ENCODE measurements at regions not wholly inside any gene's neighbourhood (a gene's known extent, or its start where the extent isn't known, plus 50 kb on each side); places are given as distances from the start of the nearest gene placed in this dataset.

- Histone ChIP-seq H3K27me3 (no peaks in the 10 kb centered on the region), H3K9ac (ENCODE audit: low read depth in 2 of 2, low read length in 2 of 2) (no peak overlapping the region), H3K9me3 (no peaks in the 10 kb centered on the region), H3K4me3 (no peak overlapping the region), H3K27ac (no peak overlapping the region), H3K36me3 (no peaks in the 10 kb centered on the region), H3K4me1 (peaks cover 20% of the 10 kb centered on the region)
- no peak for DNase-seq
- no peak for TF ChIP-seq CTCF (IDR thresholded peaks at IDR 0.05)
- intact Hi-C loops (cut with DNase I): no loop called here
Observed at GRCh38 chr9:129462360-129462759, 158.5 kb downstream of the C9orf50 start.

DNA sequence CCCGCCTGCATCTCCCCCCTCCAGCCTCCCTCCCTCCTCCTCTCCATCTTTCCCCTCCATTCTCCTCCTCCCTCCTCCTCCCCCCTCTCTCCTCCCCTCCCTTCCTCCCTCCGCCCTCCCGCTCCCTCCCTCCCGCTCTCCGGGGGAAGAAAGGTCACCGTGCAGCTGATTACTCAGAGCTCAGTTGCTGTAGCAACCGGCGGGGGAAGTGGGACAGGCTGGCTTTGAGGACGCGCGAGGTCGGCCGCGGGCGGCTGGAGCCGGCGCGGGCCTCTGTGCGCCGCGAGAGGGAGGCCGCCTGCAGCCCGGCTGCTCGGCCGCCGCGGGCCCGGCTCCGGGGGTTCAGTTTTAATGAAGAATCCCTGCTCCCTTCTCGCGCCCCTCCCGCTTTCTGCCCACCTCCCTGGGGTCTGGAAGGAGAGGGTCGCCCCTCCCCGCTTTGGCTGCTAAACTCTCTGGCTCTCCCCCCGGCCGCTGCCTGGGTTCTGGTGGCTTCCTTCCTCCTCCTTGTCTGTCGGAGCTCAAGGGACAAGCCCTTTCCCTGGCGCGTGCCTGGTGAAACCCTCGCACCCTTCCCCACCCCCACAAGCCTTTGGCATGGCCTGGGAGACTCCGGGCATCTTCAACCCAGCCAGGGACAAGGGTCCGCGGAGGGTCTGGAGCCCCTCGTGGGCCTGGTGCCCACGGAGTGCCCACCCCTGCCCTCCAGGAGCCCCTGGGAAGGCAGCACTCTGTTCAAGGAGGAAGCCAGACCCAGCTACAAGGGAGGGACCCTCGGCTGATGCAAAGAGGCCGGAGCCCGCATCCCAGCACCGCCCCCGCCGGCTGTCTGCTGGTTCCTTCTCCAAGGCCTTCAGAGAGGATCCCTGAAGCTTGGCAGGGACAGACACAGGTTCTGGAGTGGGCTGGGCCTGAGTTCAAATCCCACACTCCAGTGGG lies 160.3 kb downstream of the C9orf50 start:
- no peak for TF ChIP-seq CTCF (IDR thresholded peaks at IDR 0.05)
- peak; percentile 98 for DNase-seq
- Histone ChIP-seq H3K36me3 (no peaks in the 10 kb centered on the region), H3K27me3 (no peaks in the 10 kb centered on the region), H3K27ac (peak overlapping the region; percentile 93), H3K9me3 (no peaks in the 10 kb centered on the region), H3K4me3 (peak overlapping the region; percentile 32), H3K4me1 (peaks cover 20% of the 10 kb centered on the region), H3K9ac (ENCODE audit: low read depth in 2 of 2, low read length in 2 of 2) (peak overlapping the region; percentile 84 to 96)
- intact Hi-C loops (cut with DNase I): no loop called here

DNA sequence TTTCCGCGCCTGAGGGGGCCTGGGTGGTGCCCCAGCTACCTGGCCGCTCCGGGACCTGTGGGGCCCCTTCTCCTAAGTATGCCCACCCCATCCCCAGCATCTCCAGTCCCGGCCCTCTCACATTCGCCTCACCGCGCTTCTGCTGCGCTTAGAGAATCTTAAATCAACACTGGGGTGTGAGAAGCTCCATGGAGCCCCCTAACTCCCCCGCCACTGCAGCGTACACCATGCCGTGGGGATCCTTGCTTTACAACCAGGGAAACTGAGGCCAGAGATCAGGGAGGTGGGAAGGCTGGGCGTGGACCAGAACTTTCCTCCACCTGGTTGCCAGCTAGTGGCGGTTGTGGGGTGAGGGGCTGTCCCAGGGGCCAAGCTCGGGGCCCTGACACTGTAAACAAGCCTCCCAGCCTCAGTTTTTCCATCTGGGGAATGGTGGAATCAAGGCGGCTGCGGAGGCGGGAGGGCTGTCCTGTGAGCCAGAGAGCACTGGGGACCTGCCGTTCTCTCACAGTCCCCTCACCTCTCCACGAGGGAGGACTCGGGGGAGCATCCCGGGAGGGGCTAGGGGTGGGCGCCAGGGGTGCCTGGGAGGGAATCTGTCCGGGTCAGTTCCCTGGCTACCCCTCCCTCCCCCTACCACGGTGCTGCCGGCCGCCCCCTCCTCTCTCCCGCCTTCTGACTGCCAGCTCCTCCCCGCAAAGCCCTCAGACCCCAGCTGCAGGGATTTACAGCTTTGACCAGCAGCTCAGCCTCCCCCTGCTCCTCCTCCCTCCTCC lies 161.2 kb downstream of the C9orf50 start:
- no peak for TF ChIP-seq CTCF (IDR thresholded peaks at IDR 0.05)
- no peak overlapping the region for H3K4me3 ChIP-seq

GRCh38 chr9:129458663-129459546 lies 162.0 kb downstream of the C9orf50 start:
- intact Hi-C loops (cut with DNase I): no loop called here
- no peak overlapping the region for H3K4me3 ChIP-seq
- peaks cover 20% of the 10 kb centered on the region for H3K4me1 ChIP-seq
- H3K36me3 ChIP-seq: no peaks in the 10 kb centered on the region
- no peaks in the 10 kb centered on the region for H3K27me3 ChIP-seq
- peak overlapping the region; percentile 56 to 76 for H3K9ac ChIP-seq (ENCODE audit: low read depth in 2 of 2, low read length in 2 of 2)
- H3K27ac ChIP-seq: peak overlapping the region; percentile 12
- no peaks in the 10 kb centered on the region for H3K9me3 ChIP-seq
- peak; percentile 52 for DNase-seq
- no peak for TF ChIP-seq CTCF (IDR thresholded peaks at IDR 0.05)

More for the DNA sequence above, 161.2 kb downstream of the C9orf50 start:
- Histone ChIP-seq H3K36me3 (no peaks in the 10 kb centered on the region), H3K27me3 (no peaks in the 10 kb centered on the region), H3K4me1 (peaks cover 20% of the 10 kb centered on the region), H3K9me3 (no peaks in the 10 kb centered on the region), H3K9ac (ENCODE audit: low read depth in 2 of 2, low read length in 2 of 2) (peak overlapping the region; percentile 56 to 76), H3K27ac (peak overlapping the region; percentile 12)
- no peak for DNase-seq
- intact Hi-C loops (cut with DNase I): no loop called here

- no peak for DNase-seq
- peaks cover 20% of the 10 kb centered on the region for H3K4me1 ChIP-seq
- no peak for TF ChIP-seq CTCF (IDR thresholded peaks at IDR 0.05)
- no peak overlapping the region for H3K27ac ChIP-seq
- no peaks in the 10 kb centered on the region for H3K9me3 ChIP-seq
- H3K9ac ChIP-seq (ENCODE audit: low read depth in 2 of 2, low read length in 2 of 2): peak overlapping the region; percentile 4 to 56
- no peaks in the 10 kb centered on the region for H3K36me3 ChIP-seq
- no peak overlapping the region for H3K4me3 ChIP-seq
- no peaks in the 10 kb centered on the region for H3K27me3 ChIP-seq
- intact Hi-C loops (cut with DNase I): no loop called here
Observed at GRCh38 chr9:129458155-129458661, 162.7 kb downstream of the C9orf50 start.

All from colonic mucosa (tissue), 4 donors.